RPMI7951 (cell line): ENCODE measurements at regions not wholly inside any gene's neighbourhood (a gene's known extent, or its start where the extent isn't known, plus 50 kb on each side); places are given as distances from the start of the nearest gene placed in this dataset.
A peak's percentile ranks its signal among the peaks of the same experiment; 100 is the strongest.
"Not testable (repeated sequence)": the region's sequence is repeated elsewhere in the genome, so short reads cannot be mapped to it uniquely, and the experiment has no call there.

ENCODE experiments used
- DNase-seq: peaks from one replicate; pipeline ENCODE4 v3.0.0-alpha.2; 2012; ENCODE audit warnings: low read depth

DNA sequence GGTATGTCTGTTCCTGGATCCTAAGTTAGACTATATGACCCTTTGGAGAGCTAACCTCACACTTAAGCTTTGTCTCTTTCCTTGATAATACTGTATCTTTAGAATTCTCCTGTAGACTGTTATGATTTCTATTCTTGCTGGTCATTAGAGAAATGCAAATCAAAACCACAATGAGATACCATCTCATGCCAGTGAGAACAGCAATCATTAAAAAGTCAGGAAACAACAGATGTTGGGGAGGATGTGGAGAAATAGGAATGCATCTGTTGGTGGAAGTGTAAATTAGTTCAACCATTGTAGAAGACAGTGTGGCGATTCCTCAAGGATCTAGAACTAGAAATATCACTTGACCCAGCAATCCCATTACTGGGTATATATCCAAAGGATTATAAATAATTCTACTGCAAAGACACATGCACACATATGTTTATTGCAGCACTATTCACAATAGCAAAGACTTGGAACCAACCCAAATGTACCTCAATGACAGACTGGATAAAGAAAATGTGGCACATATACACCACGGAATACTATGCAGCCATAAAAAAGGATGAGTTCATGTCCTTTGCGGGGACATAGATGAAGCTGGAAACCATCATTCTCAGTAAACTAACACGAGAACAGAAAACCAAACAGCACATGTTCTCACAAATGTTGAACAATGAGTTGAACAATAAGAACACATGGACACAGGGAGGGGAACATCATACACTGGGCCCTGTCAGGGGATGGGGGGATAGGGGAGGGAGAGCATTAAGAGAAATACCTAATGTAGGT lies 867.8 kb upstream of the ADGRB3 start:
- not testable (repeated sequence) for DNase-seq

DNA sequence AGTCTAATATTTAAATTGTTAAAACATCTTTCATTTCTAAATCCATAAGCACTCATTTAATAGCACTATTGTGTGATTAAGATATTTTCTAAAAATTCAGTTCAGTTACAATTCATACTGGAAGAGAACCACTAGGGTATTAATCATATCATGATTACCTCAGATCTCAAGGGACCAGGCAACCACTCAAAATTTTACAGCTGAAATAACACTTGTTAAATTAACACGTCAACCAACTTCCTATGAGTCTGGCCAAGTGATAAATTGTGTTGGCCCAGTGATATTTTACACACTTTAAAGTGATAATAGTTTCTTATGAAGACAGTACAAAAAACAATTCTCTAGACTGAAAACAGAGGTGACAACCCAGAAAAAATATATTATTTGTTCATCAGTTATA lies 869.0 kb upstream of the ADGRB3 start:
- DNase-seq, result no peak

DNA sequence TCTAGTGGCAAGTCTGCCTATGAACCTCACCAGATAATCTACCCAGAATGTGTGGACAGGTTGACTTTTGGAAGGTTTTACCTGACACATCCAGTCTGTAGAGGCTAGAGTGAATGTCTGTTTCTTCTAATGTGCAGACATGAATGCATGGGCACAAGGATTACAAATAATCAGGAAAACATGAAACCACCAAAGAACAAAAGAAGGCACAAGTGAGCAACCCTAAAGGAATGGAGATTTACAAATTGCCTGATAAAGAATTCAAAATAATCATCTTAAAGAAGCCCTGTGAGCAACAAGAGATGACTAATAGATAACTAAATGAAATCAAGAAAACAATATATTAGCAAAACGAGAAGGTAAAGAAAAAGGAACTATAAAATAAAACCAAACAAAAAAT lies 876.1 kb upstream of the ADGRB3 start:
- no peak for DNase-seq

DNA sequence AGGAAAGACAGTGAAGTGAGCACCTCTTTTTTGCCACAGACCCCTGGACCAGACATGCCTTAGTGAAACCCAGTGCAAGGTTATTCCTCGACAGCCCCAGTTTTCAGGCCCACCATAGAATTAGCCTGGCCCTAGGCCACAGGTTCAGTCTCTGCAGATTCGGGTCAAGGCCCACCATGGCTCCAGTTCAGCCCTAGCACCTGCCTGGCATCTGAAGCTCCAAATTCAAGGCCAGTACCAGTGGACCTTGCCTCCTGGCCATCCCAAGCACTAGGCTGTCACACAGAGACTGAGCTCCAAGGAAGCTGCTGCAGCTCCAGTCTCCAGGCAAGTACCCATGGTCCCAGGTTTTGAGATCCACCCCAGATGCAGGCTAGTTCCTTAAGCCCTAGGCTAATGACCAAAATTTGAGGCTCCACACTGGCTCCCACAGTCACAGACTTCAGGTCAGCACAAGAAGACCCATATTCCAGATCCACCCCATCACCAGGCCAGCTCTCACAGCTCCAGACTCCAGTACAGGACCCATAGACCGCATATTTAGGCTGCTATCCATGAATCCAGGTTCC lies 877.5 kb upstream of the ADGRB3 start:
- DNase-seq, result no peak

DNA sequence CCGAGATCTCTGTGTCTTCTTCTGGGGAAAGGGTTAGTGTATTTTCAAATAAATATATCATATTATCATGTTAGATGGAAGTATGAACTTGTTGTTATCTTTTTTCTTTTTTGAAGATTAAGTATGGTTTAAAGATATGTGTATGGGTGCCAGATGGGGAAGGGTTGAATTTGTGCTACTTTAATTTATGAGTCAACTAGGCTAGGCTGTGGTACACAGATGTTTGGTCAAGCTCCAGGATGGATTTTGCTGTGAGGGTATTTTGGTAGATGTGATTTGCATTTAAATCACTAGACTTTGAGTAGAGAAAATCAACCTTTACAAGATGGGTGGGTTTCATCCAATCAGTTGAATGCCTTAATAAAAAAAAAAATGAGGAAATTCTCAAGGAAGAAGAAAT lies 886.6 kb upstream of the ADGRB3 start:
- no peak for DNase-seq

DNA sequence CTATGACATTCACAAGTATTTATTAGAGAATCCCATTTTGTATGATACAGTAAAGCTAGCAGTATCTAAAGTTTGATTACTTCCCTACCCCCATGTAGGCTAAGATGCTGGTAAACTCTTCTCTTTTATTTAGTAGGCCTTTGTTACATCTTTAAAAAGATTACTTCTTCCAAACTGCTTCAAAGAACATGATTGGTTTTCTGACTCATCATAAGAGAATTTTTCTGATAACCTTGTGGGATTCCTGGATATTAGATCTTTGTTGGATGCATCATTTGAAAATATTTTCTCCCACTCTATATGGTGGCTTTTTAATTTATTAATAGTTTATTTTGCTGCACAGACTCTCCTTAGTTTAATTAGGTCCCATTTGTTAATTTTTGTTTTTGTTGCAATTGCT lies 898.3 kb upstream of the ADGRB3 start:
- DNase-seq, result no peak

DNA sequence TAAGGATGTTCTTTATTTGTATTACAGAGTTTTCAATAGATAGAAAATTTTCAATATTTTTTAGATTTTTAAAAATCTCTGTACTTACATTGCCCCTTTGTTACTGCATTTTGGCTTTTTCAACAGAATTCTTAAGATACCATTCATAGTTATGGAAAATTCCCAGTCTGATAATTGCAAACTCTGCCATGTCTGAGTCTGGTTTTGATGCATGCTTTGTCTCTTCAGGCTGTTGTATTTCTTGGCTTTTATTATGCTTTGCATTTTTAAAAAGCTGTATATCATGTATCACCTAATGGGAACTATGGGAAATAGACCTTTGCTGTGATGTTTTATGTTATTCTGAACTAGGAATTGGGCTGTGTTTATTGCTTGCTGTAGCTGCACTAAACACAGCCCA lies 898.9 kb upstream of the ADGRB3 start:
- DNase-seq, result no peak

DNA sequence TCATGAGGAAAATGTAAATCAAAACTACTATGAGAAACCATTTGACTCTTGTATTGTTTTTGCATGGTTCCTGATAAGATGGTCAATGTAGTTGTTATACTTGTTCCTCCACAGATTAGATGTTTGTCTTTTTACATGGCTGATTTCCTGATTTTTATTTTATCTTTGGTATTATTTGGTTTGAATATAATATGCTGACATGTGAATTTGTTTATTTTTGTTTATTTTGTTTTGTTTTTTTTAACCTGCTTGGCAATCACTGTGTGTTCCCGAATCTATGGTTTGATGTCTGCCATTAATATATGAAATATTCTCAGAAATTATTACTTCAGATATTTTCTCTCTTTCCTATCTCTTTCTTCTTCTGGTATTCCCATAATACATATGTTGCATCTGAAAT lies 899.5 kb upstream of the ADGRB3 start:
- no peak for DNase-seq

DNA sequence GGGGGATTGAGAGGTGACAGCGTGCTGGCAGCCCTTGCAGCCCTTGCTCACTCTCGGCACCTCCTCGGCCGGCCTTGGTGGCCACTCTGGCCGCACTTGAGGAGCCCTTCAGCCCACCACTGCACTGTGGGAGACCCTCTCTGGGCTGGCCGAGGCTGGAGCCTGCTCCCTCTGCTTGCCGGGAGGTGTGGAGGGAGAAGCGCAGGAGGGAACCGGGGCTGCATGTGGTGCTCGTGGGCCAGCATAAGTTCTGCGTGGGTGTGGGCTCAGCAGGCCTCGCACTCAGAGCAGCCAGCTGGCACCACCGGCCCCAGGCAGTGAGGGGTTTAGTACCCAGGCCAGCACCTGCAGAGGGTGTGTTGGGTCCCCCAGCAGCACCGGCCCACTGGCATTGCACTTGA lies 912.2 kb upstream of the ADGRB3 start:
- no peak for DNase-seq

DNA sequence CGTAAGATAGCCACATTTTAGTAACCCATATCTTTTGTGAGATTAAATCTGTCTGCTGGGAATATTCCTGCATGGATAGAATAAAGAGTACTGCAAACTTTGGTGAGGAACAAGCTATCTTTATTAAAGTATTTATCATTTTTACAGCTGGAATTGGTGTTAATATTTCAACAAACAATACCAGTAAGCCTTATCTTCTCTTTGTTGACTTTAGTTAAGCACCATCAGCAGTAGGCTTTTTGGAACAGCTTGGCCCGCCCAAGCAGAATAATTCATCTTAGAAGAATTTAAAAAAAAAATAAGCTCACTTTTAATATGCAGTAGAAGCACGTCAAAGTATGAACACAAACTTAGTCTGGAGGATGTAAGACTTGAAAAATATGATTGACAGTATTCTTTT lies 917.8 kb upstream of the ADGRB3 start:
- no peak for DNase-seq

DNA sequence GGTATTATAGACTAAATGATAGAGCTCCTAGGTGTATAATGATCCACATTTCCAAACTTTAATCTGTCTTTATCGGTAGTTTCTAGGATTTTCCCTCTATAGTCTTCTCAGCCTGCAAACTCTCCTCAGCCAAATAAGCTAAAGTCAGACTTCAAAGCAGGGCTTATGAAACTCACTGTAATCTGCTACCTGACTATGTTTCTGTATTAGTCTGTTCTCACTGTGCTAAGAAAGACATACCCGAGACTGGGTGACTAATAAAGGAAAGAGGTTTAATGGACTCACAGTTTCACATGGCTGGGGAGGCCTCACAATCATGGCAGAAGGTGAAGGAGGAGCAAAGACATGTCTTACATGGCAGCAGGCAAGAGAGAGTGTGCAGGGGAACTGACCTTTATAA lies 928.7 kb upstream of the ADGRB3 start:
- DNase-seq, result no peak

- DNase-seq, result no peak
Observed at GRCh38 chr6:67698534-67698933, 936.5 kb upstream of the ADGRB3 start.

GRCh38 chr6:67694127-67694526 lies 941.0 kb upstream of the ADGRB3 start:
- no peak for DNase-seq

- DNase-seq, result no peak
Observed at GRCh38 chr6:67689329-67689728, 945.8 kb upstream of the ADGRB3 start.

DNA sequence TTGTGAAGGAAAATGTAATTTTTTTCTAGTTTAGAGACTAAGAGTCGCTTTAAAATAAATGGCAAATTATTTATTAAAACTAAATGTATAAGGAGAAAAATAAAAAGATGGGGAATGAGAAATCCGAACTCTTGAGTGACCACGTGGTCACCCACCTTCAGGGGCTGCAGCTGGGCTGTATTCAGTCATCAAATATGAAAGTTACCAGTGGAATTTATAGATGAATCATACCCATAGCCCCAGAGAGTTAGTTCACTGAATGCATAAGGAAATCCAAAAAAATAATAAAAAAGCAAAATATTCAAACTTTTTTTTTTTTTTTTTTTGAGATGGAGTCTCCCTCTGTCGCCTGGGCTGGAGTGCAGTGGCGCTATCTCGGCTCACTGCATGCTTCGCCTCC lies 947.7 kb upstream of the ADGRB3 start:
- no peak for DNase-seq

- DNase-seq, result not testable (repeated sequence)
Observed at GRCh38 chr6:67686225-67686624, 948.9 kb upstream of the ADGRB3 start.

DNA sequence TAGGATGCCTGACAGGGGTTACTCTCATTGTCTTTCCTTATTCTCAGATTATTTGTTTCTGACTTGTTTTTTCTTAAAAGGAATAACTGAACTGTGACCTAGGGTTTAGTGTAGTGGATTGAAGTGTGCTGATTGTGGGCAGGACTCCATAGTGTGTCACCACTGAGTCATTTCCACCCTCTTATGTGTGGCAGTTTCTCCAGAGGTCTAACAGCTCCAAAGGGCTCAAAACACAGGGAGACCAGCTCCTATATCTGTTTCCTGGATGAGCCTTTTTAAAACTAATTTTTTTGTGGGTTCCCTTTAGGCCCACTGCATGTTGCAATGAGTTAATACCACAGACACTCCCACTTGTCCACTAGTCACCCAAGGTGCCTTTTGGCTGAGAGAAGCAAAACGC lies 951.1 kb upstream of the ADGRB3 start:
- peak; percentile 0 for DNase-seq

- DNase-seq, result no peak
Observed at GRCh38 chr6:67680297-67680932, 954.7 kb upstream of the ADGRB3 start.

DNA sequence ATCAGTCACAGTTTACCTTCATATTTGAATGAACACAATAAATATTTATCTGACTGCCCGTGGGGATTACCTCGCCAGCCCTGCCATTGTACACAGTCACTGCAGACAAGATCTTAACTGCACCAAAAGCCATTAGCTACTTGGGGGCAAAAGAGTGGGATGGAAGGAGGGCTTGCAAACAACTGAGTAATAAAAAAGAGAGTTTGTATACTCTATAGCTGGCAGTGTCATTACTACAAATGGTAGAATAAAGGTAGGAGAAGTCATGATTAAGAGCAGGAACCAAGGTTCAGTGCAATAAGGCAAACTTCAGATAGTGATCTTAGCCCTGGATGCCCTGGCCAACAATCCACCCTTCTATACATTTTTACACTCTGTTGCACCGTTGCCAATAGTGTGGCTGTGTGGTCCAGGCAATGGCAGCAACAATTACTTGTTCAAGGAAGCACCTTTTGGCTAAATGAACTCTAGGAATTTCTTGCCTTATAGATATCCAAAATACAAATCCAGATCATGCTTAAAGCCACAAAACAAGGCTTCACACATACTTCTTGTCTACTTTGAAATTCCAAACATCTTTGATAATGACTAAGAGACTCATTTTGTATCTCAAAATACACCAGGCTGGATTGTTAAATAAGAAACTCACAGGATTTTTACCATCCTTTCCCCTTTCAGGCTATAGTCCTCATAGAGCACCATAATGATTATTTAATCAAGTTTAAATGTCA lies 955.4 kb upstream of the ADGRB3 start:
- DNase-seq, result no peak

DNA sequence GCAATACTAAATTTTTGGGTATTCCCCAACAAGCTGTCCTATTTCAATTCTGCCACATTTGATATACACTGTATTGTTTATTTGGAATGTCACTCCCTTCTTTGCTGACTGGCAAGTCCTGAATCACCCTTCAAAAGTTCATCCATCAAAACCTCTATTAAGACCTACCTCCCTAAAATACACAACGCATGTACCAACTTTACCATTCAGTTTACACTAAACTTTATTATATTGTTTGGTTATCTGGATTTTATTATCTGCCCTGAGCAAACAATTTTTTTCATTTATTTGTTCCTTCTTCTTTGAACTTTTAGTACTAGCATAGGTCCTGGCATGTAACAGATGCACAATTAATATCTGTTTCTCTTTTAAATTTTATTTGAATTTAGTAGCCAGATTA lies 958.2 kb upstream of the ADGRB3 start:
- DNase-seq, result no peak

GRCh38 chr6:67667637-67668422 lies 967.3 kb upstream of the ADGRB3 start:
- no peak for DNase-seq
